Panc1 (cell line): ENCODE measurements at regions not wholly inside any gene's neighbourhood (a gene's known extent, or its start where the extent isn't known, plus 50 kb on each side); places are given as distances from the start of the nearest gene placed in this dataset.

ENCODE experiments used
- ATAC-seq: fragments of 200-7000 bp; cut with Tn5 transposase; 2 replicates; pipeline ENCODE4 v1.9.1; 2020; ENCODE audit warnings: mild to moderate bottlenecking, moderate library complexity
- BruUV-seq: library from RNA; stranded (reverse); fragments of 400-500 nt; replicated peaks from 2 replicates; lab custom pipeline; 2021; lab: Mats Ljungman, UMichigan
- CTCF ChIA-PET: fragments of 300-600 bp; sonication (Branson Sonifier 250); formaldehyde crosslinking; loops from one replicate; lab custom pipeline; 2022; ENCODE audit warnings: antibody characterized with exemption; lab: Charles Lee
- POLR2A ChIA-PET: fragments of 300-600 bp; sonication (Branson Sonifier 250); formaldehyde crosslinking; loops from one replicate; lab custom pipeline; 2022; ENCODE audit warnings: antibody characterized with exemption; lab: Charles Lee
- DNase-seq: peaks from one replicate; pipeline ENCODE4 v3.0.0-alpha.2; 2010; ENCODE audit warnings: low read depth, low spot score
- H3K27ac ChIP-seq: 2 replicates; pipeline ENCODE4 v1.5.1; 2011; ENCODE audit warnings: mild to moderate bottlenecking, low read length, inconsistent platforms
- H3K27me3 ChIP-seq: fragments of 200-500 bp; sonication (Bioruptor generic); 2 replicates; pipeline ENCODE4 v1.6.0; 2014; ENCODE audit warnings: low read length, inconsistent platforms; ENCODE audit not compliant: control insufficient read depth, insufficient read depth
- H3K36me3 ChIP-seq: fragments of 200-500 bp; sonication (Bioruptor generic); 2 replicates; pipeline ENCODE4 v1.5.1; 2014; ENCODE audit warnings: inconsistent platforms, mild to moderate bottlenecking, low read length, moderate library complexity; ENCODE audit not compliant: control insufficient read depth, insufficient read depth
- H3K4me1 ChIP-seq: 2 replicates; pipeline ENCODE4 v1.5.1; 2011; ENCODE audit warnings: inconsistent platforms, mild to moderate bottlenecking, low read length, moderate library complexity; ENCODE audit not compliant: control insufficient read depth, insufficient read depth
- H3K4me3 ChIP-seq, 2 experiments: 2 replicates each; pipeline ENCODE4 v1.5.1; 2011 to 2012; ENCODE audit warnings: low read depth in 2 of 2, low read length in 2 of 2, mild to moderate bottlenecking in 2 of 2, inconsistent platforms in 1 of 2, moderate library complexity in 1 of 2
- H3K9me3 ChIP-seq: fragments of 200-500 bp; sonication (Bioruptor generic); 2 replicates; pipeline ENCODE4 v1.5.1; 2014; ENCODE audit warnings: low read depth, mild to moderate bottlenecking, inconsistent platforms, low read length, moderate library complexity; ENCODE audit not compliant: control insufficient read depth, insufficient read depth
- POLR2AphosphoS5 ChIP-seq: IDR thresholded peaks from 2 replicates; pipeline ENCODE4 v1.6.1; 2012; ENCODE audit warnings: mild to moderate bottlenecking, low read depth, low read length, moderate library complexity
- SIN3A ChIP-seq: IDR thresholded peaks from 2 replicates; pipeline ENCODE4 v1.6.1; 2012; ENCODE audit warnings: low read depth, mild to moderate bottlenecking, low read length, moderate library complexity, borderline replicate concordance; ENCODE audit not compliant: insufficient read depth
- in situ Hi-C: cut with HindIII; loops from 2 replicates; pipeline ENCODE4 v1.10.0; 2016; ENCODE audit warnings: low sequenced_read_pairs, low pct_unique_long_range_greater_than_20kb
- intact Hi-C: fragments of 100-400 bp; cut with micrococcal nuclease; formaldehyde crosslinking; loops from one replicate; pipeline ENCODE4 v1.10.0; 2022; ENCODE audit not compliant: unreplicated experiment
- TF ChIP-seq, protein P1 (sequence below), 2 experiments: IDR thresholded peaks; 2 replicates each; pipeline ENCODE4 v1.6.1; 2011 to 2012; ENCODE audit warnings: low read depth in 2 of 2, control low read depth in 1 of 2, low read length in 1 of 2, mild to moderate bottlenecking in 1 of 2, moderate library complexity in 1 of 2; ENCODE audit not compliant: insufficient read depth in 1 of 2
- TF ChIP-seq, protein P2 (sequence below): fragments of 450-650 bp; IDR thresholded peaks from 2 replicates; pipeline ENCODE4 v1.5.1; 2017; ENCODE audit warnings: mild to moderate bottlenecking

DNA sequence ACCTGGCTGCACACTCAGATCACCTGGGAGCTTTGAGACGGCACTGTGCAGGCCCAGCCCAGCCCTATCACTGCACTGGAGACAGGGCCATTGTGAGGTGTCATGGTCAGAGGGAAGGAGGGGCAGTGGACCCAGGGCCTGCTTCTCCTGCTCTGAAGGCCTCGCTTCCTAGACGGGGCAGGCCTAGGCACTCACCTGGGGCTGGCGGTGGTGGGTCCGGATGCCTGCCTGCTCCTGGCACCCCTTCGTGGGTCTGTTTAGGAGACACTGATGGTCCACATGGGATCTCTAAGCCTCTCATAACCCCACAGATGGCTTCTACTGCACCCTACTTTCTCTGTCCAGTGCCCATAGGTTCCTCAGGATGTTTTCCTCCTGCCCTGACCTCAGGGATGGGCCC, 230.9 kb downstream of the MATN1 start:
- no peaks in the 10 kb centered on the region for H3K36me3 ChIP-seq
- no peaks in the 10 kb centered on the region for H3K4me1 ChIP-seq
- no peak for ATAC-seq
- H3K9me3 ChIP-seq, result no peaks in the 10 kb centered on the region
- ChIA-PET POLR2A (no interaction called here), CTCF (no interaction called here)
- BruUV-seq, result no TSS peak
- TF ChIP-seq POLR2AphosphoS5, result no peak
- TF ChIP-seq, protein P1, sequence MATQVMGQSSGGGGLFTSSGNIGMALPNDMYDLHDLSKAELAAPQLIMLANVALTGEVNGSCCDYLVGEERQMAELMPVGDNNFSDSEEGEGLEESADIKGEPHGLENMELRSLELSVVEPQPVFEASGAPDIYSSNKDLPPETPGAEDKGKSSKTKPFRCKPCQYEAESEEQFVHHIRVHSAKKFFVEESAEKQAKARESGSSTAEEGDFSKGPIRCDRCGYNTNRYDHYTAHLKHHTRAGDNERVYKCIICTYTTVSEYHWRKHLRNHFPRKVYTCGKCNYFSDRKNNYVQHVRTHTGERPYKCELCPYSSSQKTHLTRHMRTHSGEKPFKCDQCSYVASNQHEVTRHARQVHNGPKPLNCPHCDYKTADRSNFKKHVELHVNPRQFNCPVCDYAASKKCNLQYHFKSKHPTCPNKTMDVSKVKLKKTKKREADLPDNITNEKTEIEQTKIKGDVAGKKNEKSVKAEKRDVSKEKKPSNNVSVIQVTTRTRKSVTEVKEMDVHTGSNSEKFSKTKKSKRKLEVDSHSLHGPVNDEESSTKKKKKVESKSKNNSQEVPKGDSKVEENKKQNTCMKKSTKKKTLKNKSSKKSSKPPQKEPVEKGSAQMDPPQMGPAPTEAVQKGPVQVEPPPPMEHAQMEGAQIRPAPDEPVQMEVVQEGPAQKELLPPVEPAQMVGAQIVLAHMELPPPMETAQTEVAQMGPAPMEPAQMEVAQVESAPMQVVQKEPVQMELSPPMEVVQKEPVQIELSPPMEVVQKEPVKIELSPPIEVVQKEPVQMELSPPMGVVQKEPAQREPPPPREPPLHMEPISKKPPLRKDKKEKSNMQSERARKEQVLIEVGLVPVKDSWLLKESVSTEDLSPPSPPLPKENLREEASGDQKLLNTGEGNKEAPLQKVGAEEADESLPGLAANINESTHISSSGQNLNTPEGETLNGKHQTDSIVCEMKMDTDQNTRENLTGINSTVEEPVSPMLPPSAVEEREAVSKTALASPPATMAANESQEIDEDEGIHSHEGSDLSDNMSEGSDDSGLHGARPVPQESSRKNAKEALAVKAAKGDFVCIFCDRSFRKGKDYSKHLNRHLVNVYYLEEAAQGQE (IDR thresholded peaks at IDR 0.05; ENCODE audit: insufficient read depth in 1 of 2, low read depth in 2 of 2, low read length in 1 of 2), result no peak
- no peak for DNase-seq
- intact Hi-C loops (loop anchor here (5.0 kb wide), 1 partner anchor 395 kb away; no protein-coding TSS in a partner anchor), in situ Hi-C loops (no loop called here)
- H3K4me3 ChIP-seq, result no peak overlapping the region
- H3K27ac ChIP-seq, result no peak overlapping the region
- H3K27me3 ChIP-seq, result no peaks in the 10 kb centered on the region

DNA sequence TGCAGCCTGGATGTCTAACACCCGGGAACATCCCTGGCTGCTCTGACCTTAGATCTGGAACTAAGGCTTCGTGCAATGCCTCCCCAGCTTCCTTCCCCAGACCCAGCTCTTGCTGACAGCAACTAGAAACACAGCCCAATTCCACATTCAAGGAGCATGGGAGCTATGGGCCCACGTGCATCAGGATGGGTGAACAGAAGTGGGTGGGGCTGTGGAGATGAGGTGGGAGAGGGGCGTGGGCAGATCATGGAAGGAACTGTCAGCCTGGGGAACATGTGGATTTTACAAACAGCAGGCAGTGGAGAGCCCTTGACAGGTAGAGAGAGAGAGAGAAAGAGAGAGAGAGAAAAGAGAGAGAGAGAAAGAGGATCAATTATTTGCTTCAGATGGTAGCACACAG, 231.6 kb downstream of the MATN1 start:
- DNase-seq, result no peak
- TF ChIP-seq, protein P1 (IDR thresholded peaks at IDR 0.05; ENCODE audit: insufficient read depth in 1 of 2, low read depth in 2 of 2, low read length in 1 of 2), result no peak
- TF ChIP-seq, protein P2, sequence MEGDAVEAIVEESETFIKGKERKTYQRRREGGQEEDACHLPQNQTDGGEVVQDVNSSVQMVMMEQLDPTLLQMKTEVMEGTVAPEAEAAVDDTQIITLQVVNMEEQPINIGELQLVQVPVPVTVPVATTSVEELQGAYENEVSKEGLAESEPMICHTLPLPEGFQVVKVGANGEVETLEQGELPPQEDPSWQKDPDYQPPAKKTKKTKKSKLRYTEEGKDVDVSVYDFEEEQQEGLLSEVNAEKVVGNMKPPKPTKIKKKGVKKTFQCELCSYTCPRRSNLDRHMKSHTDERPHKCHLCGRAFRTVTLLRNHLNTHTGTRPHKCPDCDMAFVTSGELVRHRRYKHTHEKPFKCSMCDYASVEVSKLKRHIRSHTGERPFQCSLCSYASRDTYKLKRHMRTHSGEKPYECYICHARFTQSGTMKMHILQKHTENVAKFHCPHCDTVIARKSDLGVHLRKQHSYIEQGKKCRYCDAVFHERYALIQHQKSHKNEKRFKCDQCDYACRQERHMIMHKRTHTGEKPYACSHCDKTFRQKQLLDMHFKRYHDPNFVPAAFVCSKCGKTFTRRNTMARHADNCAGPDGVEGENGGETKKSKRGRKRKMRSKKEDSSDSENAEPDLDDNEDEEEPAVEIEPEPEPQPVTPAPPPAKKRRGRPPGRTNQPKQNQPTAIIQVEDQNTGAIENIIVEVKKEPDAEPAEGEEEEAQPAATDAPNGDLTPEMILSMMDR, result no peak
- TF ChIP-seq SIN3A, result no peak
- no peak for TF ChIP-seq POLR2AphosphoS5
- Histone ChIP-seq H3K27ac (no peak overlapping the region), H3K27me3 (no peaks in the 10 kb centered on the region), H3K9me3 (no peaks in the 10 kb centered on the region), H3K36me3 (no peaks in the 10 kb centered on the region), H3K4me1 (no peaks in the 10 kb centered on the region), H3K4me3 (no peak overlapping the region)
- BruUV-seq, result no TSS peak
- no peak for ATAC-seq
- POLR2A ChIA-PET, result no interaction called here
- in situ Hi-C loops, result no loop called here
- CTCF ChIA-PET, result no interaction called here
- intact Hi-C loops, result loop anchor here (5.0 kb wide), 1 partner anchor 395 kb away; no protein-coding TSS in a partner anchor
